DOHH2 (cell line): ENCODE measurements at regions not wholly inside any gene's neighbourhood (a gene's known extent, or its start where the extent isn't known, plus 50 kb on each side); places are given as distances from the start of the nearest gene placed in this dataset.

Experiments used
- CTCF ChIP-seq: fragments of 200-600 bp; sonication (generic); IDR thresholded peaks from one replicate; pipeline ENCODE4 v1.5.1; 2014; ENCODE audit warnings: antibody characterized with exemption, mild to moderate bottlenecking, low read depth, low read length; ENCODE audit not compliant: poor library complexity, severe bottlenecking
- EZH2phosphoT487 ChIP-seq: fragments of 200-600 bp; sonication (generic); IDR thresholded peaks from 2 replicates; pipeline ENCODE4 v1.6.1; 2017; ENCODE audit warnings: borderline replicate concordance, mild to moderate bottlenecking, antibody characterized with exemption, low read length, moderate library complexity, mixed read lengths

GRCh38 chr2:228334180-228334579, 152.7 kb upstream of the SPHKAP start:
- TF ChIP-seq CTCF (no peak), EZH2phosphoT487 (no peak)
